Spinal cord (tissue), 9 donors: ENCODE measurements at regions not wholly inside any gene's neighbourhood (a gene's known extent, or its start where the extent isn't known, plus 50 kb on each side); places are given as distances from the start of the nearest gene placed in this dataset.

ENCODE experiments used
- DNase-seq, 6 donors: peaks; one replicate each; pipeline versions ENCODE4 v3.0.0 to v3.0.0-alpha.2; 2013 to 2015; ENCODE audit warnings: low spot score in 6 of 6, low read depth in 4 of 6
- H3K27ac ChIP-seq: one replicate; pipeline ENCODE4 v1.5.1; 2013; ENCODE audit warnings: low read depth, low read length, control low read depth
- H3K27me3 ChIP-seq: one replicate; pipeline ENCODE4 v1.6.1; 2013; ENCODE audit warnings: low read length; ENCODE audit not compliant: control insufficient read depth, insufficient read depth
- H3K36me3 ChIP-seq: one replicate; pipeline ENCODE4 v1.6.1; 2013; ENCODE audit warnings: low read length; ENCODE audit not compliant: control insufficient read depth, insufficient read depth
- H3K4me1 ChIP-seq: one replicate; pipeline ENCODE4 v1.6.1; 2013; ENCODE audit warnings: low read length; ENCODE audit not compliant: control insufficient read depth, insufficient read depth
- H3K4me3 ChIP-seq: one replicate; pipeline ENCODE4 v1.5.1; 2013; ENCODE audit warnings: low read depth, low read length, control low read depth
- H3K9me3 ChIP-seq: one replicate; pipeline ENCODE4 v1.6.1; 2013; ENCODE audit warnings: low read length; ENCODE audit not compliant: control insufficient read depth, insufficient read depth
- WGBS: methylation state at CpG from one replicate; pipeline ENCODE4 v1.1.5; 2013; ENCODE audit warnings: missing lambda C conversion rate; ENCODE audit not compliant: insufficient coverage; 5-methylcytosine and 5-hydroxymethylcytosine counted together
- donor health status: healthy.

GRCh38 chr18:75131381-75132000, 77.4 kb downstream of the PTGR3 start:
- Histone ChIP-seq H3K4me1 (peaks cover 11% of the 10 kb centered on the region), H3K27ac (no peak overlapping the region), H3K36me3 (peaks cover 3% of the 10 kb centered on the region), H3K27me3 (no peaks in the 10 kb centered on the region), H3K4me3 (no peak overlapping the region), H3K9me3 (no peaks in the 10 kb centered on the region)
- peak in 1 of 6 donors; percentile 52 for DNase-seq
- WGBS, result 54% methylated on average over 13 of the region's 20 CpGs

- WGBS, result 58% methylated on average over 3 of the region's 13 CpGs
- H3K27me3 ChIP-seq, result no peaks in the 10 kb centered on the region
- no peak overlapping the region for H3K4me3 ChIP-seq
- H3K36me3 ChIP-seq, result peaks cover 3% of the 10 kb centered on the region
- DNase-seq, result peak in 2 of 6 donors; percentile 6 to 69
- H3K9me3 ChIP-seq, result no peaks in the 10 kb centered on the region
- peaks cover 11% of the 10 kb centered on the region for H3K4me1 ChIP-seq
- H3K27ac ChIP-seq, result no peak overlapping the region
Observed at GRCh38 chr18:75130591-75131328, 78.2 kb downstream of the PTGR3 start.

- H3K9me3 ChIP-seq, result no peaks in the 10 kb centered on the region
- WGBS, result 95% methylated on average over 18 of the region's 18 CpGs
- peaks cover 3% of the 10 kb centered on the region for H3K36me3 ChIP-seq
- H3K27me3 ChIP-seq, result no peaks in the 10 kb centered on the region
- no peak overlapping the region for H3K4me3 ChIP-seq
- H3K4me1 ChIP-seq, result peaks cover 16% of the 10 kb centered on the region
- no peak overlapping the region for H3K27ac ChIP-seq
- DNase-seq, result no peak
Observed at GRCh38 chr18:75129717-75130477, 79.0 kb downstream of the PTGR3 start.

- peaks cover 17% of the 10 kb centered on the region for H3K4me1 ChIP-seq
- no peak overlapping the region for H3K4me3 ChIP-seq
- H3K9me3 ChIP-seq, result no peaks in the 10 kb centered on the region
- no peak for DNase-seq
- no peak overlapping the region for H3K27ac ChIP-seq
- WGBS, result 79% methylated on average over 9 of the region's 17 CpGs
- no peaks in the 10 kb centered on the region for H3K27me3 ChIP-seq
- peaks cover 3% of the 10 kb centered on the region for H3K36me3 ChIP-seq
Observed at GRCh38 chr18:75128911-75129716, 79.8 kb downstream of the PTGR3 start.

GRCh38 chr18:75128051-75128605, 80.8 kb downstream of the PTGR3 start:
- 93% methylated on average over 5 of the region's 7 CpGs for WGBS
- no peaks in the 10 kb centered on the region for H3K36me3 ChIP-seq
- H3K27me3 ChIP-seq, result no peaks in the 10 kb centered on the region
- no peak overlapping the region for H3K27ac ChIP-seq
- H3K4me1 ChIP-seq, result peaks cover 11% of the 10 kb centered on the region
- H3K9me3 ChIP-seq, result no peaks in the 10 kb centered on the region
- no peak overlapping the region for H3K4me3 ChIP-seq
- no peak for DNase-seq

- no peaks in the 10 kb centered on the region for H3K36me3 ChIP-seq
- DNase-seq, result no peak
- no peaks in the 10 kb centered on the region for H3K27me3 ChIP-seq
- H3K27ac ChIP-seq, result no peak overlapping the region
- peaks cover 11% of the 10 kb centered on the region for H3K4me1 ChIP-seq
- no peak overlapping the region for H3K4me3 ChIP-seq
- WGBS, result 94% methylated on average over 24 of the region's 24 CpGs
- no peaks in the 10 kb centered on the region for H3K9me3 ChIP-seq
Observed at GRCh38 chr18:75127143-75128021, 81.6 kb downstream of the PTGR3 start.

GRCh38 chr18:75125382-75126331, 83.3 kb downstream of the PTGR3 start:
- Histone ChIP-seq H3K4me1 (peaks cover 10% of the 10 kb centered on the region), H3K9me3 (no peaks in the 10 kb centered on the region), H3K36me3 (no peaks in the 10 kb centered on the region), H3K27me3 (no peaks in the 10 kb centered on the region), H3K4me3 (no peak overlapping the region), H3K27ac (no peak overlapping the region)
- DNase-seq, result peak in 1 of 6 donors; percentile 47
- 66% methylated on average over 43 of the region's 44 CpGs for WGBS

GRCh38 chr18:75124991-75125381, 84.0 kb downstream of the PTGR3 start:
- Histone ChIP-seq H3K27ac (no peak overlapping the region), H3K27me3 (no peaks in the 10 kb centered on the region), H3K9me3 (no peaks in the 10 kb centered on the region), H3K36me3 (no peaks in the 10 kb centered on the region), H3K4me3 (no peak overlapping the region), H3K4me1 (peaks cover 6% of the 10 kb centered on the region)
- WGBS, result 77% methylated on average over 16 of the region's 16 CpGs
- peak in 2 of 6 donors; percentile 40 to 65 for DNase-seq
